ENCODE measurements at regions not wholly inside any gene's neighbourhood (a gene's known extent, or its start where the extent isn't known, plus 50 kb on each side); places are given as distances from the start of the nearest gene placed in this dataset.
"Not testable (repeated sequence)": the region's sequence is repeated elsewhere in the genome, so short reads cannot be mapped to it uniquely, and the experiment has no call there.

- H3K27ac ChIP-seq (ENCODE audit: low read depth in 1 of 2, low read length in 2 of 2); H3K36me3 ChIP-seq (ENCODE audit: control insufficient read depth in 1 of 2, insufficient read depth in 2 of 2, low read length in 1 of 2); H3K4me3 ChIP-seq (ENCODE audit: low read length in 2 of 2); H3K4me1 ChIP-seq (ENCODE audit: control insufficient read depth in 1 of 2, insufficient read depth in 2 of 2, low read length in 2 of 2); DNase-seq; H3K27me3 ChIP-seq (ENCODE audit: control insufficient read depth in 1 of 2, insufficient read depth in 2 of 2, low read length in 1 of 2); ATAC-seq (ENCODE audit: low FRiP score); intact Hi-C loops (cut with DNase I); H3K9me3 ChIP-seq (ENCODE audit: control insufficient read depth, low read length): not testable (repeated sequence)
- 83 to 84% methylated on average over 10 of the region's 10 CpGs for WGBS, 2 donors
Measured at GRCh38 chr14:25370057-25370456, 320.1 kb upstream of the STXBP6 start.

- Histone ChIP-seq H3K36me3 (ENCODE audit: control insufficient read depth in 1 of 2, insufficient read depth in 2 of 2, low read length in 1 of 2) (no peaks in the 10 kb centered on the region), H3K9me3 (ENCODE audit: control insufficient read depth, low read length) (no peaks in the 10 kb centered on the region), H3K27ac (ENCODE audit: low read depth in 1 of 2, low read length in 2 of 2) (no peak overlapping the region), H3K4me1 (ENCODE audit: control insufficient read depth in 1 of 2, insufficient read depth in 2 of 2, low read length in 2 of 2) (no peaks in the 10 kb centered on the region), H3K4me3 (ENCODE audit: low read length in 2 of 2) (no peak overlapping the region), H3K27me3 (ENCODE audit: control insufficient read depth in 1 of 2, insufficient read depth in 2 of 2, low read length in 1 of 2) (no peaks in the 10 kb centered on the region)
- WGBS, 2 donors: 72 to 77% methylated on average over 1 of the region's 1 CpG
- ATAC-seq (ENCODE audit: low FRiP score) (no peak), DNase-seq (no peak)
- intact Hi-C loops (cut with DNase I): no loop called here
Measured at GRCh38 chr14:25358330-25358729, 308.4 kb upstream of the STXBP6 start.

GRCh38 chr14:25351269-25351668, 301.3 kb upstream of the STXBP6 start:
- no peaks in the 10 kb centered on the region for H3K36me3 ChIP-seq (ENCODE audit: control insufficient read depth in 1 of 2, insufficient read depth in 2 of 2, low read length in 1 of 2)
- DNase-seq (no peak), ATAC-seq (ENCODE audit: low FRiP score) (no peak)
- no peaks in the 10 kb centered on the region for H3K4me1 ChIP-seq (ENCODE audit: control insufficient read depth in 1 of 2, insufficient read depth in 2 of 2, low read length in 2 of 2)
- no peaks in the 10 kb centered on the region for H3K9me3 ChIP-seq (ENCODE audit: control insufficient read depth, low read length)
- no peak overlapping the region for H3K4me3 ChIP-seq (ENCODE audit: low read length in 2 of 2)
- no peak overlapping the region for H3K27ac ChIP-seq (ENCODE audit: low read depth in 1 of 2, low read length in 2 of 2)
- intact Hi-C loops (cut with DNase I): no loop called here
- no peaks in the 10 kb centered on the region for H3K27me3 ChIP-seq (ENCODE audit: control insufficient read depth in 1 of 2, insufficient read depth in 2 of 2, low read length in 1 of 2)
- WGBS, 2 donors: 70 to 73% methylated on average over 4 of the region's 4 CpGs

GRCh38 chr14:25350802-25351201, 300.9 kb upstream of the STXBP6 start:
- DNase-seq: no peak
- no peaks in the 10 kb centered on the region for H3K9me3 ChIP-seq (ENCODE audit: control insufficient read depth, low read length)
- no peaks in the 10 kb centered on the region for H3K36me3 ChIP-seq (ENCODE audit: control insufficient read depth in 1 of 2, insufficient read depth in 2 of 2, low read length in 1 of 2)
- H3K27ac ChIP-seq (ENCODE audit: low read depth in 1 of 2, low read length in 2 of 2): no peak overlapping the region
- no peak overlapping the region for H3K4me3 ChIP-seq (ENCODE audit: low read length in 2 of 2)
- WGBS, 2 donors: 66 to 72% methylated on average over 4 of the region's 4 CpGs
- no peak for ATAC-seq (ENCODE audit: low FRiP score)
- H3K4me1 ChIP-seq (ENCODE audit: control insufficient read depth in 1 of 2, insufficient read depth in 2 of 2, low read length in 2 of 2): no peaks in the 10 kb centered on the region
- intact Hi-C loops (cut with DNase I): no loop called here
- no peaks in the 10 kb centered on the region for H3K27me3 ChIP-seq (ENCODE audit: control insufficient read depth in 1 of 2, insufficient read depth in 2 of 2, low read length in 1 of 2)

GRCh38 chr14:25350021-25350420, 300.1 kb upstream of the STXBP6 start:
- no peaks in the 10 kb centered on the region for H3K9me3 ChIP-seq (ENCODE audit: control insufficient read depth, low read length)
- no peak for DNase-seq

GRCh38 chr14:25349269-25349668, 299.3 kb upstream of the STXBP6 start:
- no peak for DNase-seq
- ATAC-seq (ENCODE audit: low FRiP score): no peak
- no peaks in the 10 kb centered on the region for H3K27me3 ChIP-seq (ENCODE audit: control insufficient read depth in 1 of 2, insufficient read depth in 2 of 2, low read length in 1 of 2)
- no peaks in the 10 kb centered on the region for H3K4me1 ChIP-seq (ENCODE audit: control insufficient read depth in 1 of 2, insufficient read depth in 2 of 2, low read length in 2 of 2)
- H3K27ac ChIP-seq (ENCODE audit: low read depth in 1 of 2, low read length in 2 of 2): no peak overlapping the region
- no peak overlapping the region for H3K4me3 ChIP-seq (ENCODE audit: low read length in 2 of 2)
- intact Hi-C loops (cut with DNase I): no loop called here
- no peaks in the 10 kb centered on the region for H3K36me3 ChIP-seq (ENCODE audit: control insufficient read depth in 1 of 2, insufficient read depth in 2 of 2, low read length in 1 of 2)
- H3K9me3 ChIP-seq (ENCODE audit: control insufficient read depth, low read length): peaks cover 4% of the 10 kb centered on the region
- WGBS, 2 donors: 74 to 75% methylated on average over 1 of the region's 1 CpG

More at GRCh38 chr14:25350021-25350420, 300.1 kb upstream of the STXBP6 start:
- Histone ChIP-seq H3K36me3 (ENCODE audit: control insufficient read depth in 1 of 2, insufficient read depth in 2 of 2, low read length in 1 of 2) (no peaks in the 10 kb centered on the region), H3K27ac (ENCODE audit: low read depth in 1 of 2, low read length in 2 of 2) (no peak overlapping the region), H3K27me3 (ENCODE audit: control insufficient read depth in 1 of 2, insufficient read depth in 2 of 2, low read length in 1 of 2) (no peaks in the 10 kb centered on the region), H3K4me3 (ENCODE audit: low read length in 2 of 2) (no peak overlapping the region), H3K4me1 (ENCODE audit: control insufficient read depth in 1 of 2, insufficient read depth in 2 of 2, low read length in 2 of 2) (no peaks in the 10 kb centered on the region)
- intact Hi-C loops (cut with DNase I): no loop called here
- ATAC-seq (ENCODE audit: low FRiP score): no peak
- WGBS, 2 donors: 84% methylated on average over 3 of the region's 3 CpGs

- no peak overlapping the region for H3K27ac ChIP-seq (ENCODE audit: low read depth in 1 of 2, low read length in 2 of 2)
Measured at GRCh38 chr14:25340882-25341281, 290.9 kb upstream of the STXBP6 start.

GRCh38 chr14:25322784-25323183, 272.8 kb upstream of the STXBP6 start:
- no peaks in the 10 kb centered on the region for H3K36me3 ChIP-seq (ENCODE audit: control insufficient read depth in 1 of 2, insufficient read depth in 2 of 2, low read length in 1 of 2)
- H3K27ac ChIP-seq (ENCODE audit: low read depth in 1 of 2, low read length in 2 of 2): no peak overlapping the region
- H3K4me3 ChIP-seq (ENCODE audit: low read length in 2 of 2): no peak overlapping the region
- no peaks in the 10 kb centered on the region for H3K9me3 ChIP-seq (ENCODE audit: control insufficient read depth, low read length)
- DNase-seq (no peak), ATAC-seq (ENCODE audit: low FRiP score) (no peak)
- intact Hi-C loops (cut with DNase I): no loop called here
- H3K4me1 ChIP-seq (ENCODE audit: control insufficient read depth in 1 of 2, insufficient read depth in 2 of 2, low read length in 2 of 2): no peaks in the 10 kb centered on the region
- WGBS, 2 donors: 68 to 70% methylated on average over 1 of the region's 1 CpG
- H3K27me3 ChIP-seq (ENCODE audit: control insufficient read depth in 1 of 2, insufficient read depth in 2 of 2, low read length in 1 of 2): no peaks in the 10 kb centered on the region

More at GRCh38 chr14:25340882-25341281, 290.9 kb upstream of the STXBP6 start:
- Histone ChIP-seq H3K4me1 (ENCODE audit: control insufficient read depth in 1 of 2, insufficient read depth in 2 of 2, low read length in 2 of 2) (no peaks in the 10 kb centered on the region), H3K36me3 (ENCODE audit: control insufficient read depth in 1 of 2, insufficient read depth in 2 of 2, low read length in 1 of 2) (no peaks in the 10 kb centered on the region), H3K9me3 (ENCODE audit: control insufficient read depth, low read length) (peaks cover 4% of the 10 kb centered on the region), H3K27me3 (ENCODE audit: control insufficient read depth in 1 of 2, insufficient read depth in 2 of 2, low read length in 1 of 2) (no peaks in the 10 kb centered on the region), H3K4me3 (ENCODE audit: low read length in 2 of 2) (no peak overlapping the region)
- no peak for DNase-seq
- ATAC-seq (ENCODE audit: low FRiP score): no peak
- intact Hi-C loops (cut with DNase I): no loop called here
- WGBS, 2 donors: 96 to 100% methylated on average over 1 of the region's 1 CpG

- not testable (repeated sequence) for DNase-seq; ATAC-seq (ENCODE audit: low FRiP score)
- WGBS, 2 donors: 75 to 79% methylated on average over 4 to 6 of the region's 6 CpGs
Measured at GRCh38 chr14:25316007-25316406, 266.1 kb upstream of the STXBP6 start.

More at GRCh38 chr14:25316007-25316406, 266.1 kb upstream of the STXBP6 start:
- H3K36me3 ChIP-seq (ENCODE audit: control insufficient read depth in 1 of 2, insufficient read depth in 2 of 2, low read length in 1 of 2); H3K9me3 ChIP-seq (ENCODE audit: control insufficient read depth, low read length); intact Hi-C loops (cut with DNase I); H3K27me3 ChIP-seq (ENCODE audit: control insufficient read depth in 1 of 2, insufficient read depth in 2 of 2, low read length in 1 of 2); H3K4me3 ChIP-seq (ENCODE audit: low read length in 2 of 2); H3K4me1 ChIP-seq (ENCODE audit: control insufficient read depth in 1 of 2, insufficient read depth in 2 of 2, low read length in 2 of 2); H3K27ac ChIP-seq (ENCODE audit: low read depth in 1 of 2, low read length in 2 of 2): not testable (repeated sequence)

Data from aorta (tissue), 5 donors.